GM18499 (cell line): ENCODE measurements at regions not wholly inside any gene's neighbourhood (a gene's known extent, or its start where the extent isn't known, plus 50 kb on each side); places are given as distances from the start of the nearest gene placed in this dataset.

Experiments used
- ATAC-seq: cut with Tn5 transposase; IDR thresholded peaks from one replicate; pipeline ENCODE4 v1.9.1; 2021; ENCODE audit warnings: moderate number of reproducible peaks; ENCODE audit not compliant: insufficient read depth, unreplicated experiment

GRCh38 chr9:20065046-20065445, 276.2 kb upstream of the SLC24A2 start:
- ATAC-seq: no peak

GRCh38 chr9:20054734-20055133, 265.9 kb upstream of the SLC24A2 start:
- no peak for ATAC-seq

- no peak for ATAC-seq
These were observed 260.1 kb upstream of the SLC24A2 start for GRCh38 chr9:20048985-20049384.

- no peak for ATAC-seq
These were observed 259.6 kb upstream of the SLC24A2 start for GRCh38 chr9:20048437-20048836.

DNA sequence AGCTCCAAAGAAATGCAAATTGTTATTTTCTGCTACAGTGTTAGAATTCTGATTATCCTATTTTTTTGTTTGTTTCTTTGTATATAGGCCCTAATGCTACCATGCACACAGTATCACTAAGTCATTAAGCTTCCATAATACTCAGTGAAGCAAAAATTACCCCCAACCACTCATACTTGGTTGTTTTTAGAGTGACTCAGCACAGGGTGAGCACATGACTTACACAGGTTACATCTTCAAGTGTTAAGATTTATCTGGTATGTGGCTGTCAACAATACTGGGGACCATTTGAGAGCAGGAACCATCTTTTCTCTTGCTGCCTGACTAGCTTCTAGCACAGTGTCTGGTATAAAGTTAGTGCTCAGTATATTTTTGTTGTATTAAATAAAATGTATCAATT, 255.8 kb upstream of the SLC24A2 start:
- no peak for ATAC-seq

DNA sequence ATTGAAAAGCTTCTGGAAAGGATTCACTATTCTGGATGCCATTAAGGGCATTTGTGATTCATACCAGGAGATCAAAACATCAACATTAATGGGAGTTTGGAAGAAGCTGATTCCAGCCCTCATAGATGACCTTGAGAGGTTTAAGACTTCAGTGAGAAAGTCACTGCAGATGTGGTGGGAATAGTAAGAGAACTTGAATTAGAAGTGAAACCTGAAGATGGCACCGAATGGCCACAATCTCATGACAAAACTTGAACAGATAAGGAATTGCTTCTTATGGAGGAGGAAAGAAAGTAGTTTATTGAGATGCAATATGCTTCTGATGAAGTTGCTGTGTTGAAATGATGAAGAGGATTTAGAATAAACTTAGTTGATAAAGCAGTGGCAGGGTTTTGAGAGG, 254.6 kb upstream of the SLC24A2 start:
- no peak for ATAC-seq

GRCh38 chr9:20043035-20043434, 254.2 kb upstream of the SLC24A2 start:
- ATAC-seq: no peak

GRCh38 chr9:20042128-20042711, 253.4 kb upstream of the SLC24A2 start:
- ATAC-seq: no peak

DNA sequence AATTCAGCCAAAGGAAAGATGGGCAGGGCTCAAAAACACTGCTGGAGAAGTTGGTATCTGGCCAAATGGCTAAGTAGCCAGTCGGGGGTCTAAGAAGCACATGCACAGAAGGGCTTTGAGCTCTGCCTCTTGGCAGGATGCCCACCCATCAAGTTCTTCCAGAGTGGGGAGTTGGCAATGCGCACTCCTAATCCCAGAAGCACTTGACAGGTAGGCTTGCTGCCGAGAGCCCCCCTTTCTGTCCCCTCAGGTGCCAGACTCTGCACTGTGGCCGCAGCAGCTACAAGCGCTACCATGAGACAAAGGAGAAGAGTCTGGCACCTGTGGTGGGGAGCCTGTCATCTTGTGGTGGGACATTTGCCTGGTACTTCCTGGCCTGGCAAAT, 252.9 kb upstream of the SLC24A2 start:
- no peak for ATAC-seq

- no peak for ATAC-seq
These were observed 252.3 kb upstream of the SLC24A2 start for GRCh38 chr9:20040991-20041696.

GRCh38 chr9:20037699-20038098, 248.9 kb upstream of the SLC24A2 start:
- no peak for ATAC-seq

DNA sequence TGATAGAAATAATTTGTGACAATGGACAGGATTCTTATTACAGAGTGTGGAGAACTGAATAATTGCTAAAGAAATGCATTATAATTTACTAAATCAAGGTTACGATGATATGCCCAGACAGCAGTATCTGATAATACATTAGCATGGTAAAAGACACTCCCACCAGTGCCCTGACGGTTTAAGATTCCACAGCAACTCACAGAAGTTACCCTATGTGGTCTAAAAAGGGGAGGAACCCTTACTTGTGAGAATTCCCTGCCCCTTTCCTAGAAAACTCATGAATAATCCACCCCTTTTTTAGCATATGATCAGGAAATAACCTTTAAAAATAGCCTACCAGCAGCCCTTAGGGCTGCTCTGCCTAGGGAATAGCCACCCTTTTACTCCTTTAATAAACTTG, 244.7 kb upstream of the SLC24A2 start:
- no peak for ATAC-seq

GRCh38 chr9:20032413-20033006, 243.7 kb upstream of the SLC24A2 start:
- no peak for ATAC-seq

DNA sequence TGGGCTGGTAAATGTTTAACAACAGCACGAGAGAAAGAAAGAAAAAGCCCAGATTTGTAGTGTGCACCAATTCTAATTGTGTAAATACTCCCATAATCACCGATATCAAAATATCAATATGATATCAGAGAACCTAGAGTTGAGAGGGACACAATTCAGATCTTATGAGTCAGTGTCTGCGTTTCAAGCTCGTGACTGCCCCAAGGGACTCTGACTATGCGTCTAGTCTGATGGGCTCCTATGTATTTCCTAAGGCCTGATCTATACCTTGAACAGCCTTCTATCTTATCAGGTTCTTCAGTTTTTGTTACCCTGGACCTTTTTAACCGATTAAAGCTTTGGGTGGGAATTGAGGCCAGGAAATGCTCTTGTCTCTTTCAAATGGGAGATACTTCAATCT, 243.0 kb upstream of the SLC24A2 start:
- ATAC-seq: no peak

DNA sequence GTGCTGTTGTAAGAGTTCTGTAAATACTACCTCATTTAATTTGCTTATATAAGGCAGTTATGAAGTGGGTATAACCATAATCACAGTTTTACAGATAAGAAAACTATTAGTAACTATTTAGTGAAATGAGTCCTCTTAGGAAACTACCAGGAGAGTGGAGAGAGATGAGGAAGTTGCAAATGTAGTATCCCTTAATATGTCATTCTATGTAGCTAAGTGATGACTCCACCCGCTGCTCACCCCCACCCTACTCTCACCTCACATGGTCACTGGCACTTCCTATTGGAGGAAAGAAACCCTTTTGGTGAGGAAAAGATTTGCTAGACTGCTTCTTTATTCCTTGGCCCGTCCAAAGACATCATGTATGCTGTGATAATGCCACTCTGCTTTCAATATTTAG, 241.8 kb upstream of the SLC24A2 start:
- no peak for ATAC-seq

GRCh38 chr9:20030221-20030620, 241.4 kb upstream of the SLC24A2 start:
- no peak for ATAC-seq

DNA sequence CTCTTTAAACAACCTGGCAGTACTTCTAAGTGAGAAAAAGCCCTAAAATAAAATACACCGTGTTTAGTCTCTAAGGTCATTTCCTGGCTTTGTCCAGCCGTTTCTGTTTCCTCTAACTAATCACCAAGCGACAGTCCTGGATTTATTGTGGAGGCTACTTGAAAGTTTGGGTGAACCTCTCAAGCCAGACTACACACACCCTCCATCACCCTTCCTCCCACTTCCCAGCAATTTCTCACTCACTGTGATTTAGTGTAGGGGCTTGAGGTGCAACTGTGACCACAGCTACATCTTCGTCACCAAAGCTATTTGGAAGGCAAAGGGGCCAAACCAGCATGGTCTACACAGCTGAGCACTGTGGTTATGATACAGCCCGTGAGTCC, 240.0 kb upstream of the SLC24A2 start:
- no peak for ATAC-seq

DNA sequence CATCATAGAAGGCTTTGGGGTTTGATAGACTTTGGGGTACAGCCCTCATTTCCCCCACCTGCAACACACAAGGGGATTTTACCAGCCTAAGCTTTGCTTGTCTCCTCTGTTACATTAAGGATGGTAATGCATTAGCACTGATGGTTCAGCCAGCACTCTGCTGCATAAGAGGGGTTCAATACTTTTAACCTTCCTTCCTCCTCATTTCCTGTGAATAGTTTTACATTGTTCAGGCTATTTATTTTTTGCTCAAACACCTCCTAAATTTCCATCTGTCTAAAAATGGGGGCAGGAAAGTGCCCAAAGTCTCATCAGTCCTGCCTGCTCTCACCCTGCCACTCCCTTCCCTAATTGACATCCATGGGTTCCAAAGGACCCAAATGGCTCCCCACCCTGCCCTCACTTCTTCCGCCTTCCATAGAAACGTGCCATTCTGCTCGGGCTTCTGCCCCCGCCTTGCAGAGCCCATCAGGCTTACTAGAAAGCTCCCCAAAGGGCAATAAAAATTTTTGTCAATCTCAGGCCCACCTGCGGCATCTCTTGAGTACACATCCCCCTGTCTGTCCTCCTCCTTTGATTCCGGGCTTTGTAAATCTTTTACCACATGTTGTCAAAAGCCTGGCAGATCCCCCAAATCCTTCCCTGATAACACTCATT, 239.5 kb upstream of the SLC24A2 start:
- ATAC-seq: no peak

DNA sequence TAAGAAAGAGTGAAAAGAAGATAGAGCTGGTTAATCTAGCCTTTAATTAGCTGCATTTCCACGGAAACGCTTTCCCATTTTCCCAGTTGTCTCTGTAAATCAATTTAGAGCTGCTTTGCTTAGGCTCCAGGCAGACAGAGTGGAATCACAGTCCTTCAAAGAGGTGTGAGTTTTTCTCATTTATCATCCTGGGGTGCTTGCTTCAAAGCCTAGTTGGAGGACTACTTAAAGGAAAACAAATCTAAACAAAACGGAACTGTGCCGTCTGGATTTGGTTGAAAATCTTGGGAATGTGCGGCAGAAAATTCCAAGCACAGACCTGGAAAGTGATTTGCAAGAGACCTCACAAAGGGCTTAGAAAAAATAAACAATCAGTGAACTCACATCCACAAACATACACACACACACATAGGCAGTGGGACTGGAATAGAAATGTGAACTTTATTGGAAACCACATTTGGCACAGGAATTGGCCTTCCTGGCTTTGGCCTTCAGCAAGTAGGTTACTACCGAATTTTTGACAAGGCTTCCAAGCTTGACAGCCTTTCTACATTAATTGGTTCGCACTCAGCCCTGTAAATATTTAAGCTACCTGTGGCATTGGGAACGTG, 235.2 kb upstream of the SLC24A2 start:
- ATAC-seq: no peak

DNA sequence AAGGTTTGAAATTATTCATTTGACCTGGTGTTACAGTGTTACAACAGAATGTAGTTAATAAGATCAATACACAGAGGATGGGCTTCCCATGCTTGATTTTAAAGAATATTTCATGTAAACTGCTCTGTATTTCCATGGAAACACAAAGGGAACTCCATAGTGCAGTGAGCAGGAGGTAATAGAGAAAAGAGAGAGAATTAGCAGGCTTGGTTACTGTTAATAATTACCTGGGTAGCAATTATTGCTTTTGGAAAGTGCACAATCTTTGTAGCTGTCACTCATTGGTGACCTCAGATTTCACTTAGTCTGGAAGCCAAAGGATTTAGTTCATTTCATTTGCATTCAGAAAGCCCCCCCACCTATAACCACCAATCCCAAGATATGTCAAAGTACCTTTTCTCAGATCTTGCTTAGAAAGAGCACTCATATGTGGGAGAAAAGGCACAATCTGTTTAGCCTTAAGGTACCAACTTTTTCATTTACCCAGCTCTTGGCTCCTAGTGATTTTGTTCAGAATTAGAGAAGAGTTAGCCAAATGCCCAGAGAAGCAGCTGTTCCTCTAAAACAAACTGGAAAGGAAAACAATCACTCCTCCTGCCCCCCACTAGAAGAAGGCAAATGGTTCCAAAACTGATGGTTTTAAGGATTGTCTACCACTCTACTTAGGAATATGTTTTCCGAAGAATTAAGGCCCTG, 234.5 kb upstream of the SLC24A2 start:
- no peak for ATAC-seq

DNA sequence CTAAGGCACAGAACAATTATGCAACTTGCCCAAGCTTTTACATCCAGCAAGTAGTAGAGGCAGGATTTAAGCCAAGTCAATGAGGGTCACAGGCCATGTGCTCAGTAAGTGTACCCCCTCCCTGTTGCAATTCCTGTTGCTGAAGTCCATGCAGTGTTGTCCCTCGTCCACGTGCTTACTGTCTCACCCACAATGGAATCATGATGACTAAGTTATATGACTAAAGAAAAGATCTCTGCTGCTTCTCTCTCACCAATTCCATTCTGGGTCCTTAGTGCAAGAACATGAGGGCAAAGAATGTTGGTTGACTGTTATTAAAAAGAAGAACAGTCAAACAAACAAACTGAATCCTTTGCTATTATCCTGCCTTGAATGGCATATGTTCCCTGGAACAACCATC, 233.6 kb upstream of the SLC24A2 start:
- ATAC-seq: no peak
